GM19467 (cell line): ENCODE measurements at regions not wholly inside any gene's neighbourhood (a gene's known extent, or its start where the extent isn't known, plus 50 kb on each side); places are given as distances from the start of the nearest gene placed in this dataset.
"Not testable (repeated sequence)": the region's sequence is repeated elsewhere in the genome, so short reads cannot be mapped to it uniquely, and the experiment has no call there.

Experiments used
- ATAC-seq: cut with Tn5 transposase; IDR thresholded peaks from one replicate; pipeline ENCODE4 v1.9.1; 2021; ENCODE audit warnings: mild to moderate bottlenecking, moderate library complexity; ENCODE audit not compliant: unreplicated experiment

DNA sequence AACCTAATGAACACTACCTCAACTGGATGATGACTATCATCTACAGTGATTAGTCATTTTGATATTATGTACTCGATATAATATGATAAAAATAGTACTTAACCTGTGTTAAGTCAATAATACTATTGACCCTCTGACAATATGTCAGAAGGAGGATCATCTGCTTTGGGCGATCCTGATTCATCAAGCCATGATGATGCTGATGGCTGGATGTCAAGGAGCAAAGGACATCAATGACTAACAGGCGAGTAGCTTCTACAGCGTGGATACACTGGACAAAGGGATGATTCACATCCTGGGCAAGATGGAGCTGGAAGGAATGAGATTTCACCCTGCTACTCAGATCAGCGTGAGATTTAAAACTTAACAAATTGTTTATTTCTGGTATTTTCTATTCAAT lies 94.4 kb upstream of the SKAP2 start:
- ATAC-seq: no peak

DNA sequence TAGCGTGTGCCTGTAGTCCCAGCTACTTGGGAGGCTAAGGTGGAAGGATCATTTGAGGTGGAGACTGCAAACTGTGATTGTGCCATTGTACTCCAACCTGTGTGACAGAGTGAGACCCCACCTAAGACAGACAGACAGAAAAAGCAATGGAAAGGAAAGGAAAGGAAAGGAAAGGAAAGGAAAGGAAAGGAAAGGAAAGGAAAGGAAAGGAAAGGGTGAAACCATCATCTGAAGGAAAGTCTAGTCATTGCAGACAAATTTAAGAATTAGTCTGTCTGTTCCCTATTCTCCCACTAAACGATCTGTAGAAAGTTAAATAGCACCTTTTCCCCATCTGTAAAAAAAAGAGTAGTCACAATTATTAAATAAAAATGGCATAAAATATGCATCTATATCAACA lies 91.1 kb upstream of the SKAP2 start:
- ATAC-seq: no peak

DNA sequence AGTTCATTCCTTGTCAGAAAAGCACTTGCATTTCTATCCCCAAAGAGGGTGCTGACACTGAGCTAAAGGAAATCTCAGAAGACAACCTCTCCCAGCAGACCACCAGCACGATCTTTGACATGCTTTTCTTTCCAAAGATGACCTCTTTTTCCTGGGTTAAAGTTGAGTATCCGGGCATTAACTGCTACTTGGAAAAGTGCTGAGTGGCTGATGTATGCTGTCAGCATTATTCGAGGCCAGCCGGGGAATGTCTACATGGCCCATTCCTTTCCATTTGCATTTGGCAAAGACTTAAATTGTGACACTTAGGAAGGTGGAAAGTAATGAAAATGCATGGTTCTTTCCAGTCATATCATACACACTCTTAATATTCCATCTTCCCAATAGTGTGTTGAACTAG lies 90.6 kb upstream of the SKAP2 start:
- no peak for ATAC-seq

DNA sequence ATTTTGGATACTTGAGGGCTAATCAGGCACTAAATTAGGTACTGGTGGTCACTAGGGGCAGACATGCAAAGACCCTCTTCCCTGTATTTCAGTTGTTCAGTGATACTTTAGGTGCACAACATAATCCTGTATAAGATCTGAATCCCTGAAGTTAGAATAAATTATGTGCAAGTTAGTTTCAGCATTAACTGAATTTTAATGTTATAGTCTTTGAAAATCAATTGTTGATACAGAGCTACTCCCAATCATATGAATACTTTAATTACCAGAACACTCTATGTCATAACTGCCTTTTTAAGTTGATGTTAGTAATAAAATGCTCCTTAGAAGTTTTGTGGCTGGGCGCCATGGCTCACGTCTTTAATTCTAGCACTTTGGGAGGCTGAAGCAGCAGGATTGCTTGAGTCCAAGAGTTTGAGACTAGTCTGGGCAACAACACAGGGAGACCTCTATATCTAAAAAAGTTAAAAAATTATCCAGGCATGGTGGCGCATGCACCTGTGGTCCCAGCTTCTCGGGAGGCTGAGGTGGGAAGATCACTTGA lies 87.1 kb upstream of the SKAP2 start:
- no peak for ATAC-seq

DNA sequence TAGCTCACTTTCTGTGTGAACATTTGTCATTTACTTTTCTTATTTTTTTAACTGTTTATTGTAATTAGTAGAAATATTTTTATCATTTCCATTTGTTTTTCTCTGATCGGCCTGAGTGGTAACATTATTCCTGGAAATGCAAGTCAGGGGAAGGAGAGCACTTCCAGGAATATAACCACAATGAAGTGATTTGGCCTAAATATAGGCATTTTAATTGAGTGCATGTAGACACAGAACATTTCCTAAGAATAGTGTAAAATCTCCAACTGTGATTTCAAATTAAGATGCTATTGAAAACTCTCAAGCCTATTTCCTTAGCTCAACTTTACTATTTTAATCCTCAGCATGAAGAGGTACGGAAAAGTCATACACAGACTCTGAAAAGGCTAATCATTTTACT lies 86.5 kb upstream of the SKAP2 start:
- ATAC-seq: no peak

DNA sequence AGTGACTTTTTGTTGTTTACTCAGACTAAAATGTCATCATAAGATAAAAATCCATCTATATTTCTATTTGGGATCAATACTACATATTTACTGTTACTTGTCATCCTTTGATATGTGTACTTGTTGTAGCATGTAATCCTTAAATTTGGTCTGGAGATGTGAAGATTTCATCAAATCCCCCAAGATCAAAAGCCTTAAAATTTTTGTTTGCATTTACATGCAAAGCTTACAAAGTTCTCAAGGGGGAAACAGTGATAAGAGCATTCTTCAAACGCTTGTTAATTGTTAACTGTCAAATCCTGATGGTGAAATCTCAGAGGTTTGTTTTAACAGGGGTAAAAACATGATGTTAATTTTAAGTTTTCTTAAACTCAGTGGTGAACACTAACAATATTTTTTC lies 84.9 kb upstream of the SKAP2 start:
- no peak for ATAC-seq

DNA sequence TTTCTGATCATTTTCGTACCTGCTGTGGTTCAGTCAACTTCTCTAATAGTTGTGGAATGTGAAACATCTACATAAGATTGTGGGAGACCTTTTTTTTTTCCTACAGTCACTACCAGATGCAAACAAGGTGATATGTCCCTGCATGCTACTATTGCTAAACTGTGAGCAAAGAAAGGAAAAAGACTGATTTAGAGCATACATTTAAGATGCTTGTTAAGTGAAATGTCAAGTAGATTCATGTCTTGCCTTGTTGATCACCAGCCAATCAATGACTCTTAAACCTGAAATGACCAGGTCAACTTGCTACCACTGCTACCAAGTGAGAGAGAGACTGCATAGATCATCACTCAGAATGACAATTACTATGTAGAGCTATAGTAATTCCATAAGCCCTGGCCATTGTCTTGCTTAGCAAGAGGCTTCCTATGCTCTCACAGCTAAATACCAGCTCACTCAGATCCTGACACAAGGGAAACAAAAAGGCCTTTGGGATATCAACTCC lies 84.3 kb upstream of the SKAP2 start:
- no peak for ATAC-seq

DNA sequence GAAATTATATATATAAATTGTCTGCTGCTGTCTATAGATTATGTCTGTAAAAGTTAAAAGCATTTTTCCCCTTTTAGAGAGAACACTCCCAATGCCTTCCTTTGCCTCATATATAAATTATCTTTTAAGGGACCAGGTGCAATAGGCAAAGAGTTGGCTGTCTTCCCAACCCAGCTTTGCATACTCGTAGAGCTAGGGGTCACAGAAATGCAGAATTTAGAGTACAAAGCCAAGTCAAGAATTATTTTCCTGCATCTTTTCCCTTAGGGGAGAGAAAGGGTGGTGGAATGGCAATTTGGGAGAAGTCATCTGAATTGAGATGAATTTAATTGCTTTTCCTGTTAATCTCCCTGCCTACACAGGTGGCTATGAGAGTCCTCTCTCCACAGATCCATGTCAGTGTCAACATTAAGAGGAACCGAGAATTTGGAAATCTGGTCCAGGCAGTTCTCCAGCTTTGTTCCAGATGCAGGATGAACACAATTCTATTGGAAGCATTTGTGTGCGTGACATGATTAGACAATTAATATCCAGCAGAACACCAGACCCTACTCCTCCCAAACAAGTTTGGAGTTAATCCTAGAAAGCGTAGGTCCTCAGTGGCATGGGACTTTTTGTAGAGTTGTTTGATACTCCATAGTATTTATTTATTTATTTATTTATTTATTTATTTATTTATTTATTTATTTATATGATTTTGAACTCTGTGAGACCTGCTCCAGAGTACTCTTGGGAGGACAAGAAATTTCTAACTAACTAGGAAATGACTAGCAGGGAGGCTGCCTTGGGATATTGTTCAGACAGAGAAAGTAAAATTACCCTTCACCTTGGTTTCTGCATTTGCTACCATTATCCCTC lies 80.3 kb upstream of the SKAP2 start:
- ATAC-seq: no peak

DNA sequence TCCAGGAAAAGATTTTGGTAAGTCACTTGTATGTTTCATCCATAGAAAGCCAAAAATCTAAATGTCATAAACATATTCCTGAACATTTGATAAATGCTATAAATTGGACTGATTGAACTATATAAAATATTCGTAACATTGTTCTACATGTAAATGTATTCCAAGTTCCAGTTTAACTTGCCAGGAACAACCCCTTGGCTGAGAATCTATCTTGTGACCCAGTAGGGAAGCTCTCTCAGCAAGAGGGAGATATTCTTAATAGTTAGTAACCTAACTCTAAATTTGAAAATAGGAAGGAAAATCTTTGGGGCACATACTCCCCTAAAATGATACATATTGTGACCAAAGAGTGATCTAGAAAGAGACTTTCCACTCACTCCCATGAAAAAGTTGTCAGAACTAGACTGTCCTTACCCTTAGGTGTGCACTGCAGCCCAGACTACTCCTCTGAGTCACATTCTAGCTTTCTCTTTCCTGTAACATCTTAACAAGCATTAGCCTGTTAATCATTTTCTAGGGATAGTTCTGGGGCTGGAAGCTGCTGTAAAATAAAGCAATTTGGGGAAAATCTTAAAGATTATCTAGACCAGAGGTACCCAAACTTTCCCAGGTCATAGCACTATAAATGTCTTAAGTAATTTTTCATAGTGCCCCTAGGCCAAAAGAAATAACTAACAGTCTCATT lies 73.7 kb upstream of the SKAP2 start:
- no peak for ATAC-seq

DNA sequence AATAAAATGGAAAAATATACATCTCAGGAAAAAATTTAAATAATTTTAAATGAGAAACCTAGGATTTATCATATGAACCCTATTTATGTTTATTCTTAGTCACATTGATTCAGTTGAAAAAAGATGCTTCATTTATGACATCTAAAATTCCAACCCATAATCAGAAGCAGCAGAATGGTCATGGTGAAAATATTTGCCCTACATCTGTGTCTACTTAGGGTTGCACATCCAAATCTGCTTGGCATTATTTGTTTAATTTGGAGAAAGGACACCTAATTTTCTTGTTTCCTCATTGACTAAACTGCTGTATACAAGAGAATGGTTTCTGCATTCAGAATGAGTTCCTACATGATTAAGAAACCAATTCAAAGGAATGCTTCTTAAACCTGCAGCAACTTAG lies 72.9 kb upstream of the SKAP2 start:
- ATAC-seq: no peak

DNA sequence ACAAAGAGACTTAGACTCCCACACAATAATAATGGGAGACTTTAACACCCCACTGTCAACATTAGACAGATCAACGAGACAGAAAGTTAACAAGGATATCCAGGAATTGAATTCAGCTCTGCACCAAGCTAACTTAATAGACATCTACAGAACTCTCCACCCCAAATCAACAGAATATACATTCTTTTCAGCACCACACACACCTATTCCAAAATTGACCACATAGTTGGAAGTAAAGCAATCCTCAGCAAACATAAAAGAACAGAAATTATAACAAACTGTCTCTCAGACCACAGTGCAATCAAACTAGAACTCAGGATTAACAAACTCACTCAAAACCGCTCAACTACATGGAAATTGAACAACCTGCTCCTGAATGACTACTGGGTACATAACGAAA lies 68.2 kb upstream of the SKAP2 start:
- ATAC-seq: not testable (repeated sequence)

DNA sequence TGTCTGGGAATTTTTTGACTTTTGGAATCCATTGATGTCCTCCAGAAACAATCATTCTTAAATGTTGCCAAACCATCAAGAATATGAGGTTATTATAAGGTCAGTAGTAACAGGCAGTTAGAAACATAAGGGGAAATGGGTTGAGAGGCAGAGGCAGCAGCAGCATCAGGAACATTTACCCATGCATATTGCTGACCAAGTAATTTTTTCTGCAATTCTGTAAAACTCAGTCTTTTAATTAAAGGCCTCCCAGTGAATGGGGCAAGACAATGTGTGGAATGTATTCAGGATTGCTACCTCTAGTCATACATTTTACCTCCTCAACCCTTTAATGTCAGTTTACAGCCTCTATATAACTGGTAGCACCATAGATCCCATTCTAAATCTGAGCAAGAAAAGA lies 66.5 kb upstream of the SKAP2 start:
- no peak for ATAC-seq

DNA sequence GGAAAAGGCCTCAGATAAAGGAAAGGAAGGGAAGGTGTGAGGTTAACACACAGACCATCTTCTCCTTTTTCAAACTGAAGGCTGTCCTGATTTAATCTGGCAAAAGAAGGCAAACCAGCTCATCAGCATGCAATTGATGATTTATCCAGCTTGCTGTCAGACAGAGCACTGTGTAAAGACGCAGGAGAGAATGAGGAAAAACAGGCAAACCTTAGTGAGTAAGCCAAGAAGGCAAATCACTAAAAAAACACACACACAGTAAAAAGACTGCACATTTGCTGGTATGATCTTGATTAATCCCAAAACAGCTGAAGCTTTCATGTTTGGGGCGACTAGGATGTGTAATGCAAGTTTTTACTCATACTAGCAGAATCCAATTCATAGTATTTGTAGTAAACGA lies 65.8 kb upstream of the SKAP2 start:
- no peak for ATAC-seq

DNA sequence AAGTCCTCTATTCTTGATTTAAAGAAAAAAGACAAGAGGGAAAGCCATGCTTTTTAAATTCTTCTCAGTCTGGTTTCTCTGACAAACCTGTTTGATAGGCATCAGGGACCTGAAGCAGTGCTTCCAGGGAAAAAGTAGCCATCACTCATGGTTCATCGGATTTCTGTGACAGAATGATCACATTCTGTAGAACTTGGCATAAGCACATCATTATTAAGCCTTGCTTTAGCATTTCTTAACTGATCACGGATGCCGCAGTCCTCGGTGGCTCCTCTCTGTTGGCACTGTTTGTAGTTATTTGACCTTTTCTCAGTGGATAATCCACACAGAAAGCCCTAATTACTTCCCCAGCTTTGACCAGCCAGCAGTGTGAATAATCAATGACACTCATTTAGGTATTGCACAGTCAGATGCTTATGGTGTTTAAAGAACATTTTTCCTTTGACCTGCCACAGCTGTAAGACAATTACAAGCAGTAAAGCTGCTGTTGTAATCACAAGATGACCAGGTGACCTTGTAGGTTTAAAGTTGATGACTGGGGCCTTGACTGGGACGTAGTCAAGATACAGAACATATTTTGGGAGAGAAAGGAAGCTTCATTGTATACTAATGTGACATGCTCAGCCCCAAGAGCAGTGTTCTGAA lies 64.4 kb upstream of the SKAP2 start:
- no peak for ATAC-seq

DNA sequence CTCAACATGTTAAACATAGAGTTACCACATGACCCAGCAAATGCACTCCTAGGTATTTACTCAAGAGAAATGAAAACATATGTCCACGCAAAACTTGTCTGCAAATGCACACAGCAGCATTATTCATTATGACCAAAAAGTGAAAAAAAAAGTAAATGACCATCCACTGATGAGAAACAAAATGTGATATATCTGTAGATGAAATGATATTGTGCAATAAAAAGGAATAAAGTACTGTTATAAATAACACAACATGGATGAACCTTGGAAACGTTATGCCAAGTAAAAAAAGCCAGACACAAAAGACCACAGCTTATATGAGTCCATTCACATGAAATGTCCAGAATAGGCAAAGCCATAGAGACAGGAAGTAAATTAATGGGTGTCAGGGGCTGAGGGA lies 61.4 kb upstream of the SKAP2 start:
- no peak for ATAC-seq

DNA sequence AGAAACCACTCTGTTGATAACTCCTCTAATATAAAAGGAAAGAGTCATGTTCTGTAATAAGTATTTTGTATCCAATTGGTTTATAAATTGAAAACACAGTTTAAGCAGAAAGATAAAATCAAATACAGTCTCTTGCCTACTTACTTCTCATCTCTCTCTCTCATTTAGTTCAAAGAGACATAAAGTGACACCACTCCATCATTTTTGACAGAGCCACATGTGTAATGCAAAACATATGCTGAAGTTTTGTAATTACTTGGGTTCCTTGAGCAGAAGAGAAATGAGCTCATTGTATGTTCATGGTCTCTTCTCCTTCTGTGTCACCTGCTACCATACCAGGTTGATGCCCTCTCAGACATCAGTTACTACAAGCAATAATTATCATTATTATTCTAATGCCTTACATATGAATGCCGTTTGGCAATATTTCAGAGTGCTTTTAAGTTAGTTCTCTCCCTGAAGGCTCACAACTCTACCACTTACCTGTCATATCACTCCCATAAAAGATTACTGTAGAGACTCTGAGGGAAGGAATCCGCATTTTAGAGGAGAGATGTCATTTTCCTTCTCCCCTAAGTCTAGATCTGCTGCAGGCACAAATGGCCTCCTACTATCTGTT lies 59.9 kb upstream of the SKAP2 start:
- no peak for ATAC-seq

DNA sequence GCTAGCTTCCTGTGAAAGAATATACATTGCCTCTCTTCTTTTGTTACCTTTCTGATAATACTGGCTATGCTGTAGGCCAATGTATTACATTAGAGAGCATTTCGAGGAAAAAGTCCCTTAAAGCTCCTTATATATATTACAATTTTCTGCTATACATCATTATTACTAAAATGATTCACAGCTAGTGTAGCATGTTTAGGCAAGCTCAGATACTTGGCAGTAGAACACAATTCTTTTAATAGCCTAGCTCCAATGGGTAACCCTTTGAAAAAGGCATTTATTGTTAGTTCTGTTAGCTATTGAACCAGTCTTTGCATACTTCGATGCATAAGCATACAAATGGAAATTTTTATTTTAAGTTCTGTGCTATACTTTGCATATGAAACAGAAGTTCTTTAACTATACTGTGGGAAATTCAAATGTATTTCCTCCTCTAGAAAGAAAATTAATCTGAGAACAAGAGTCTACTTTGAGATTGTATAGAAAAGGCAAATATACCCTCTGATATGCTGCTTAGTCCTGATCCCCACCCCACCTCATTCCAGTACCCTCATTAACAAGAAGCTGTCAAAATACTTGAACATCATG lies 55.6 kb upstream of the SKAP2 start:
- ATAC-seq: no peak

DNA sequence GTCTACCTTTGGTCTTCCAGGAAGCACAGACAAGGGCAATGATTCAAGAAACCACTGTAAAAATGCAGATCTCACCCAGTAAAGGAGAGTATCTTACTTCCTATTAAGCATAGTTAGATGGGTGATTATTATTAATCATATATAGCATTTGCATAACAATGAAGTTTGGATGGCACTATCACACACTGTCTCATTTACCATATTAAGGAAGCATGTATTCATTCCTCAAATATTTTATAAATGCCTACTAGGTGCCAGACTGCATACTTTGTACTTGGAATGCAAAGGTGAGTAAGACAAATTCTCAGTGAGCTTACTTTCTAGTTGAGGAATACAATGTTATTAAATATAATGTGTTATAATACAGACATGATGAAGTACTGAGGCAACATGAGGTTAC lies 53.9 kb upstream of the SKAP2 start:
- no peak for ATAC-seq

DNA sequence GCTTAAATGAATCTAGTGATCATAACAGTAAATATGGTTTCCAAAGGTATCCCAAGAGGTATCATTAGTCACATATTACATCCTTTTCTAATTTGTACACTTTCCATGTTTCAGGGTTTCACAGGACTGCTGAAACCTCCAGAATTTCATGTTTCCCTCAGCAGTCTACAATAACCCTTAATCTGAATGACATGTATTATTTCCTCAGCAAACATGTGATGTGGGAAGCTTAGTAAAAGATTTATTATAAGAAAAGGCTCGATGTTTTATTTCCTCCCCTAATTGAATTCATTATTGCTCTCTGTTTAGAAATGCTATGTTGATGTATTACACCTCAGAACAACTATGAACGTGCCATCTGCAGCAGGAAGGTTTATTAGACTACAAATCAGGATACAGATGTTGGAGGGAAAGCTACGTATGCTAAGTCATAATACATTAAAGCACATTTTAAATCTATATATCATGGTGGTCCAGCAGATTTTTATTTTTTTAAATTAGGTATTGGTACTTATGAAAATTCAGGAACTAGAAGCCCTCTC lies 52.5 kb upstream of the SKAP2 start:
- ATAC-seq: no peak

DNA sequence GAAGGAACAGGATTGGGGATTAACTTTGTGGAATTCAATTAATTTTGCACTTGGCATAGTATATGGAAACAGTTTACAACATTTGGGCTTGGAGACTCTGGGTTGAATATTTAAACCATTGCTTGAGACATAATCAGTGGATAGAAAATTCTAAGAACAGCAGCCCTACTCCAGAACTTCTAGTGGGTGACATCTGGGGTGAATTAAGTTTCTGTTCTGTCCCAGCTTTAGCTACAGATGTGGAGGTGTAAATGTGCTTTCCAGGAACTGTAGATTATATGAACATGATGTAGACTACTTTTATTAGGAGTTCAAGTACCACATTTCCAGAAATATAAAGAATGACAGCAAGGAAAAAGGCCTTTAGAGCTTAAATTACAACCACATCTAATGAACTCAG lies 51.9 kb upstream of the SKAP2 start:
- no peak for ATAC-seq
